Jurkat, Clone E6-1 (cell line): ENCODE measurements at regions not wholly inside any gene's neighbourhood (a gene's known extent, or its start where the extent isn't known, plus 50 kb on each side); places are given as distances from the start of the nearest gene placed in this dataset.

ENCODE experiments used
- DNase-seq: peaks from one replicate; pipeline ENCODE4 v3.0.0-alpha.2; 2011; ENCODE audit warnings: low read depth, low spot score
- H3K4me3 ChIP-seq: 2 replicates; pipeline ENCODE4 v1.5.1; 2011; ENCODE audit warnings: mild to moderate bottlenecking, low read length, control low read depth, moderate library complexity

GRCh38 chr20:48571949-48572847 is 255.6 kb downstream of the PREX1 start:
- no peak overlapping the region for H3K4me3 ChIP-seq
- DNase-seq: no peak

GRCh38 chr20:48569679-48570078 is 258.1 kb downstream of the PREX1 start:
- H3K4me3 ChIP-seq: no peak overlapping the region
- no peak for DNase-seq

- no peak for DNase-seq
- no peak overlapping the region for H3K4me3 ChIP-seq
Measured at GRCh38 chr20:48568520-48568919, 259.3 kb downstream of the PREX1 start.

- no peak overlapping the region for H3K4me3 ChIP-seq
- DNase-seq: no peak
Measured at GRCh38 chr20:48567145-48567544, 260.7 kb downstream of the PREX1 start.

- H3K4me3 ChIP-seq: no peak overlapping the region
- no peak for DNase-seq
Measured at GRCh38 chr20:48564982-48565539, 262.7 kb downstream of the PREX1 start.

- no peak for DNase-seq
- no peak overlapping the region for H3K4me3 ChIP-seq
Measured at GRCh38 chr20:48563191-48563870, 264.5 kb downstream of the PREX1 start.

- DNase-seq: no peak
- no peak overlapping the region for H3K4me3 ChIP-seq
Measured at GRCh38 chr20:48562586-48563116, 265.1 kb downstream of the PREX1 start.

- H3K4me3 ChIP-seq: no peak overlapping the region
- no peak for DNase-seq
Measured at GRCh38 chr20:48558906-48559305, 268.9 kb downstream of the PREX1 start.

GRCh38 chr20:48557380-48557779 is 270.4 kb downstream of the PREX1 start:
- no peak overlapping the region for H3K4me3 ChIP-seq
- DNase-seq: no peak

GRCh38 chr20:48556956-48557355 is 270.8 kb downstream of the PREX1 start:
- no peak for DNase-seq
- H3K4me3 ChIP-seq: no peak overlapping the region

GRCh38 chr20:48552550-48552949 is 275.2 kb downstream of the PREX1 start:
- no peak overlapping the region for H3K4me3 ChIP-seq
- DNase-seq: no peak

- DNase-seq: no peak
- no peak overlapping the region for H3K4me3 ChIP-seq
Measured at GRCh38 chr20:48550814-48551213, 277.0 kb downstream of the PREX1 start.

- no peak for DNase-seq
- no peak overlapping the region for H3K4me3 ChIP-seq
Measured at GRCh38 chr20:48547664-48548063, 280.1 kb downstream of the PREX1 start.

- H3K4me3 ChIP-seq: no peak overlapping the region
- DNase-seq: no peak
Measured at GRCh38 chr20:48544402-48545339, 283.1 kb downstream of the PREX1 start.

GRCh38 chr20:48541581-48542071 is 286.2 kb downstream of the PREX1 start:
- no peak for DNase-seq
- H3K4me3 ChIP-seq: no peak overlapping the region

- no peak for DNase-seq
- H3K4me3 ChIP-seq: no peak overlapping the region
Measured at GRCh38 chr20:48538856-48539255, 288.9 kb downstream of the PREX1 start.

- H3K4me3 ChIP-seq: no peak overlapping the region
- DNase-seq: no peak
Measured at GRCh38 chr20:48538058-48538825, 289.6 kb downstream of the PREX1 start.

GRCh38 chr20:48536206-48536605 is 291.6 kb downstream of the PREX1 start:
- no peak overlapping the region for H3K4me3 ChIP-seq
- no peak for DNase-seq
